ENCODE measurements at regions not wholly inside any gene's neighbourhood (a gene's known extent, or its start where the extent isn't known, plus 50 kb on each side); places are given as distances from the start of the nearest gene placed in this dataset.

DNA sequence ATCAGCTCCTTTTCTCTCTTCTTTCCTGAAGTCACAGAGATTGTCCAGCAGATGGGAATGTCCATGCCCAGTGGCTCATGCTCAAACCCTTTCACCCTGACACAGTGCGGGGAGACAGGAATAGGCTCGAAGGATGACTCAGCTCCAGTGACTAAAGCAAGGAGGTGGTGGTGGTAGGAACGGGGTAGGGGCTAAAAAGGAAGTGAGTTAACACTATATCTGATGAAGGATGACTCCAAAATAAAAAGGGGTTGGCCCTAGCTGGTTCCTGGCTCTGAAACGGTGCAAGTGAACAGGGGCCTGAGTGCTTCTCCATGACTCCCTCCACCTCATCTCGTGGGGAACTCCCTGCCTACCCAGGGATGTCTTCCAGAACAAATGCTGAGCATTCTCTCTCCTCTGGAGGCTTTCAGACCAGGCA is 167.4 kb upstream of the LPP start:
- ATAC-seq (ENCODE audit: low read depth): peak; percentile 98
- H2AK5ac ChIP-seq (ENCODE audit: low read depth, low read length): peak overlapping the region; percentile 84
- peak; percentile 96 for DNase-seq
- peak overlapping the region; percentile 20; the same call in 1 of the 2 replicates for H3K4me2 ChIP-seq (ENCODE audit: low read depth, low read length)
- H3K27ac ChIP-seq (ENCODE audit: insufficient read depth, low read length): no peak overlapping the region; the same call in 1 of the 2 replicates
- peak overlapping the region in 1 of 2 experiments; percentile 61; a peak in 2 of 4 replicates for H4K8ac ChIP-seq (ENCODE audit: low read depth in 2 of 2, low read length in 2 of 2)
- H3K9ac ChIP-seq (ENCODE audit: low read depth, low read length): no peak overlapping the region
- no peak overlapping the region for H3K4me3 ChIP-seq (ENCODE audit: insufficient read depth, low read depth, low read length)
- H4K91ac ChIP-seq (ENCODE audit: insufficient read depth, low read depth, low read length): peak overlapping the region; percentile 54
- H3K23ac ChIP-seq (ENCODE audit: low read depth, low read length): peak overlapping the region; percentile 48
- H4K20me1 ChIP-seq (ENCODE audit: insufficient read depth, low read length): no peaks in the 10 kb centered on the region
- peak overlapping the region; percentile 68 for H2BK15ac ChIP-seq (ENCODE audit: low read depth, low read length)
- in situ Hi-C loops (cut with MboI; ENCODE audit: low sequenced_read_pairs) (no loop called here), intact Hi-C loops (cut with micrococcal nuclease) (no loop called here), dilution Hi-C loops (cut with HindIII; ENCODE audit: low sequenced_read_pairs, unreplicated experiment) (no loop called here)
- ChIA-PET POLR2A (ENCODE audit: unreplicated experiment) (no interaction called here), CTCF (interaction anchor here (0.8 to 1.0 kb wide), 3 partner anchors 140 to 246 kb away, joined by 3 to 4 read pairs (median 3); partner anchors contain the start of gene BCL6)
- H3K4ac ChIP-seq (ENCODE audit: low read depth, low read length): peak overlapping the region; percentile 72
- no peak overlapping the region for H3K56ac ChIP-seq (ENCODE audit: extremely low read depth, insufficient read depth, low read length)
- no peaks in the 10 kb centered on the region for H3K79me1 ChIP-seq (ENCODE audit: low read depth in 1 of 2, low read length in 2 of 2)
- H3K36me3 ChIP-seq (ENCODE audit: control insufficient read depth, insufficient read depth, low read length): no peaks in the 10 kb centered on the region
- H3K18ac ChIP-seq (ENCODE audit: low read depth, low read length): peak overlapping the region; percentile 57; the same call in 1 of the 2 replicates
- H2BK20ac ChIP-seq (ENCODE audit: low read depth, low read length): peak overlapping the region; percentile 91
- no TSS peak for BruUV-seq (replicated peaks)
- peak overlapping the region; percentile 79 for H2BK120ac ChIP-seq (ENCODE audit: low read depth, low read length)
- 0 out of 2 replicates have a peak overlapping the region, but pooled peaks have one; percentile 2 for H4K5ac ChIP-seq (ENCODE audit: low read depth, low read length)
- peaks cover 11% of the 10 kb centered on the region for H3K9me1 ChIP-seq (ENCODE audit: insufficient read depth, low read length)
- peak overlapping the region; percentile 65 for H2BK5ac ChIP-seq (ENCODE audit: low read depth, low read length, poor library complexity, severe bottlenecking)
- peaks cover 7% of the 10 kb centered on the region; the same call in 1 of the 2 replicates for H3K4me1 ChIP-seq (ENCODE audit: control insufficient read depth, insufficient read depth, low read length)
- no CpG with 5 or more reads among the region's 5 CpGs for WGBS, 2 experiments (ENCODE audit: extremely low coverage in 2 of 2, insufficient read length in 1 of 2)
- H2AFZ ChIP-seq (replicated peaks; ENCODE audit: low read length, poor library complexity): peak overlapping the region; percentile 89
- peak overlapping the region; percentile 71 for H2AK9ac ChIP-seq (replicated peaks; ENCODE audit: low read depth, low read length, poor library complexity)
- peak; percentile 29; the same call in 1 of the 2 replicates for TF ChIP-seq SMC3 (IDR thresholded peaks at IDR 0.05; ENCODE audit: low read depth, low read length)
- peak; percentile 31; the same call in 1 of the 2 replicates for TF ChIP-seq CTCF (conservative IDR thresholded peaks at IDR 0.05; ENCODE audit: low read depth, low read length)
- TF ChIP-seq FOS (IDR thresholded peaks at IDR 0.05; ENCODE audit: low read depth, low read length): peak; percentile 94
- TF ChIP-seq CEBPB (IDR thresholded peaks at IDR 0.05; ENCODE audit: low read depth, low read length): no peak
- no peak for TF ChIP-seq RFX5 (IDR thresholded peaks at IDR 0.05; ENCODE audit: low read depth, low read length)
- TF ChIP-seq MAFK (IDR thresholded peaks at IDR 0.05; ENCODE audit: low read depth, low read length): no peak
- peak; percentile 82 for TF ChIP-seq NFE2L2 (IDR thresholded peaks at IDR 0.05; ENCODE audit: low read depth, low read length)
- peak; percentile 46 for TF ChIP-seq RAD21 (IDR thresholded peaks at IDR 0.05; ENCODE audit: low read length)
- peak overlapping the region; percentile 62 for H3K14ac ChIP-seq (replicated peaks; ENCODE audit: low read depth, low read length)
- H3K9me3 ChIP-seq (ENCODE audit: control insufficient read depth, insufficient read depth, low read length): no peaks in the 10 kb centered on the region
- no peaks in the 10 kb centered on the region for H3K27me3 ChIP-seq (ENCODE audit: control insufficient read depth, insufficient read depth, low read length)

Data from IMR-90 (cell line).